HG02970 (cell line): ENCODE measurements at regions not wholly inside any gene's neighbourhood (a gene's known extent, or its start where the extent isn't known, plus 50 kb on each side); places are given as distances from the start of the nearest gene placed in this dataset.
"Not testable (repeated sequence)": the region's sequence is repeated elsewhere in the genome, so short reads cannot be mapped to it uniquely, and the experiment has no call there.

ENCODE experiments used
- ATAC-seq: cut with Tn5 transposase; IDR thresholded peaks from one replicate; pipeline ENCODE4 v1.9.1; 2021; ENCODE audit warnings: mild to moderate bottlenecking, moderate library complexity, moderate number of reproducible peaks; ENCODE audit not compliant: unreplicated experiment, low FRiP score

GRCh38 chr20:5492937-5493336 lies 117.9 kb downstream of the GPCPD1 start:
- ATAC-seq: no peak

GRCh38 chr20:5491455-5491854 lies 119.4 kb downstream of the GPCPD1 start:
- ATAC-seq: no peak

GRCh38 chr20:5489601-5490000 lies 121.2 kb downstream of the GPCPD1 start:
- no peak for ATAC-seq

GRCh38 chr20:5488823-5489222 lies 122.0 kb downstream of the GPCPD1 start:
- no peak for ATAC-seq

- no peak for ATAC-seq
Observed at GRCh38 chr20:5486377-5487054, 124.3 kb downstream of the GPCPD1 start.

- no peak for ATAC-seq
Observed at GRCh38 chr20:5484926-5485325, 125.9 kb downstream of the GPCPD1 start.

- ATAC-seq: no peak
Observed at GRCh38 chr20:5484346-5484745, 126.5 kb downstream of the GPCPD1 start.

GRCh38 chr20:5482791-5483190 lies 128.0 kb downstream of the GPCPD1 start:
- no peak for ATAC-seq

GRCh38 chr20:5481872-5482271 lies 128.9 kb downstream of the GPCPD1 start:
- no peak for ATAC-seq

- ATAC-seq: no peak
Observed at GRCh38 chr20:5480824-5481600, 129.8 kb downstream of the GPCPD1 start.

GRCh38 chr20:5474646-5475550 lies 135.9 kb downstream of the GPCPD1 start:
- ATAC-seq: no peak

- ATAC-seq: not testable (repeated sequence)
Observed at GRCh38 chr20:5471866-5472265, 138.9 kb downstream of the GPCPD1 start.

- no peak for ATAC-seq
Observed at GRCh38 chr20:5471368-5471767, 139.4 kb downstream of the GPCPD1 start.

GRCh38 chr20:5470943-5471342 lies 139.9 kb downstream of the GPCPD1 start:
- no peak for ATAC-seq

- ATAC-seq: no peak
Observed at GRCh38 chr20:5470458-5470857, 140.3 kb downstream of the GPCPD1 start.

- no peak for ATAC-seq
Observed at GRCh38 chr20:5469111-5469510, 141.7 kb downstream of the GPCPD1 start.

- ATAC-seq: no peak
Observed at GRCh38 chr20:5467086-5467485, 143.7 kb downstream of the GPCPD1 start.

GRCh38 chr20:5465604-5465927 lies 145.2 kb downstream of the GPCPD1 start:
- no peak for ATAC-seq

GRCh38 chr20:5464901-5465603 lies 145.8 kb downstream of the GPCPD1 start:
- no peak for ATAC-seq

- no peak for ATAC-seq
Observed at GRCh38 chr20:5463007-5463686, 146.4 kb upstream of the PROKR2 start.
